Naive thymus-derived CD4-positive, alpha-beta T cell (primary cell): ENCODE measurements at regions not wholly inside any gene's neighbourhood (a gene's known extent, or its start where the extent isn't known, plus 50 kb on each side); places are given as distances from the start of the nearest gene placed in this dataset.

ENCODE experiments used
- ATAC-seq: fragments of 150-1000 bp; cut with Tn5 transposase; 2 replicates; pipeline ENCODE4 v1.10.0; 2021; ENCODE audit warnings: mild to moderate bottlenecking, moderate library complexity
- CTCF ChIA-PET: fragments of 350-600 bp; sonication (Branson Sonifier 250); formaldehyde crosslinking; loops from one replicate; lab custom pipeline; 2021; ENCODE audit warnings: antibody characterized with exemption; lab: Charles Lee
- POLR2A ChIA-PET: fragments of 350-600 bp; sonication (Branson Sonifier 250); formaldehyde crosslinking; loops from one replicate; lab custom pipeline; 2021; ENCODE audit warnings: antibody characterized with exemption, inconsistent platforms; lab: Charles Lee
- DNase-seq, 9 donors: peaks; one replicate each; pipeline versions ENCODE4 v3.0.0 to v3.0.0-alpha.2; 2020 to 2022; ENCODE audit warnings: mixed read lengths in 1 of 9
- H3K27ac ChIP-seq: one replicate; pipeline ENCODE4 v1.7.0; 2013; ENCODE audit warnings: mild to moderate bottlenecking, low read depth, low read length, moderate library complexity
- H3K27me3 ChIP-seq, 2 donors: one replicate each; pipeline ENCODE4 v1.7.0; 2013; ENCODE audit warnings: low read length in 2 of 2, mild to moderate bottlenecking in 2 of 2, moderate library complexity in 2 of 2; ENCODE audit not compliant: control insufficient read depth in 2 of 2, insufficient read depth in 2 of 2
- H3K36me3 ChIP-seq, 3 experiments: 1 replicate in 2 of 3; 2 replicates in 1 of 3; pipeline ENCODE4 v1.7.0; 2013; ENCODE audit warnings: low read length in 3 of 3, mild to moderate bottlenecking in 3 of 3, moderate library complexity in 1 of 3; ENCODE audit not compliant: insufficient read depth in 3 of 3, control insufficient read depth in 2 of 3
- H3K4me1 ChIP-seq, 2 donors: one replicate each; pipeline ENCODE4 v1.7.0; 2013; ENCODE audit warnings: low read length in 2 of 2, mild to moderate bottlenecking in 2 of 2, moderate library complexity in 1 of 2; ENCODE audit not compliant: control insufficient read depth in 2 of 2, insufficient read depth in 2 of 2
- H3K4me3 ChIP-seq: 2 replicates; pipeline ENCODE4 v1.7.0; 2013; ENCODE audit warnings: mild to moderate bottlenecking, low read length
- H3K9me3 ChIP-seq, 3 experiments: 1 replicate in 2 of 3; 2 replicates in 1 of 3; pipeline ENCODE4 v1.7.0; 2013; ENCODE audit warnings: low read length in 3 of 3; ENCODE audit not compliant: control insufficient read depth in 2 of 3
- H3K27ac Mint-ChIP-seq, 9 donors: one replicate each; pipeline ENCODE4 v1.8.0; 2020 to 2022; ENCODE audit warnings: mixed read lengths in 9 of 9, mild to moderate bottlenecking in 8 of 9, moderate library complexity in 5 of 9, inconsistent platforms in 2 of 9
- H3K27me3 Mint-ChIP-seq, 5 donors: one replicate each; pipeline ENCODE4 v1.8.0; 2021 to 2022; ENCODE audit warnings: mixed read lengths in 5 of 5, mild to moderate bottlenecking in 1 of 5
- H3K36me3 Mint-ChIP-seq, 5 donors: one replicate each; pipeline ENCODE4 v1.8.0; 2020 to 2022; ENCODE audit warnings: mixed read lengths in 5 of 5, mild to moderate bottlenecking in 3 of 5, inconsistent platforms in 1 of 5
- H3K4me1 Mint-ChIP-seq, 7 donors: one replicate each; pipeline ENCODE4 v1.8.0; 2020 to 2022; ENCODE audit warnings: mixed read lengths in 7 of 7, mild to moderate bottlenecking in 3 of 7, inconsistent platforms in 1 of 7
- H3K4me3 Mint-ChIP-seq, 10 donors: one replicate each; pipeline ENCODE4 v1.8.0; 2020 to 2022; ENCODE audit warnings: mild to moderate bottlenecking in 10 of 10, mixed read lengths in 10 of 10, moderate library complexity in 6 of 10, inconsistent platforms in 2 of 10
- H3K9me3 Mint-ChIP-seq, 11 donors: one replicate each; pipeline ENCODE4 v1.8.0; 2020 to 2022; ENCODE audit warnings: mixed read lengths in 11 of 11, mild to moderate bottlenecking in 4 of 11, inconsistent platforms in 1 of 11, moderate library complexity in 1 of 11
- intact Hi-C, 2 donors: fragments of 100-400 bp; cut with micrococcal nuclease; formaldehyde crosslinking; loops; one replicate each; pipeline ENCODE4 v1.15.1; 2023

DNA sequence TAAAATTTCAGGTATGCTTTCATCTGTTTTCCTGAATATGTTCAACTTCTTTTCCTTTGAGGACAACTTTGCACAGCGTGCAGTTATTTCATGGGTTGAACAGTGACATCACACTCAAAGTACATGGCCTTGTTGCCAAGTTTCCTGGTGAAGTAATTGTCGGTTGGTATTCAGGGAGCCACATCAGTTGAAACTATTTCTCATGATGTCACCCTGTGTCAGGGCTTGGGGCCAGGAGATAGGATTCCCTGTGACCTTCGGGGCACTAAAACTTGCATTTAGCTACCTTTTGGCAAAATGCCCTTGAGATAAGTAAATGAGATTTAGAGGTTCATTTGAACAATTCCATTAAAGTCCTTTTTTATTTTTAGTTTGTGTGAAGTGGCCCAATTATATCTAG, 383.9 kb downstream of the SH3GL2 start:
- H3K27ac ChIP-seq, result no peak overlapping the region
- H3K36me3 ChIP-seq, result no peaks in the 10 kb centered on the region
- ATAC-seq (no peak), DNase-seq (no peak)
- intact Hi-C loops, result no loop called here
- H3K4me3 ChIP-seq, result no peak overlapping the region
- Mint-ChIP-seq H3K4me1 (no peaks in the 10 kb centered on the region), H3K27ac (no peak overlapping the region), H3K4me3 (no peak overlapping the region), H3K27me3 (no peaks in the 10 kb centered on the region), H3K36me3 (no peaks in the 10 kb centered on the region), H3K9me3 (peaks cover 0 to 6% (median 0%) of the 10 kb centered on the region in 11 donors)
- no peaks in the 10 kb centered on the region for H3K9me3 ChIP-seq
- CTCF ChIA-PET, result no interaction called here
- H3K27me3 ChIP-seq, result no peaks in the 10 kb centered on the region
- POLR2A ChIA-PET, result no interaction called here
- H3K4me1 ChIP-seq, result no peaks in the 10 kb centered on the region

DNA sequence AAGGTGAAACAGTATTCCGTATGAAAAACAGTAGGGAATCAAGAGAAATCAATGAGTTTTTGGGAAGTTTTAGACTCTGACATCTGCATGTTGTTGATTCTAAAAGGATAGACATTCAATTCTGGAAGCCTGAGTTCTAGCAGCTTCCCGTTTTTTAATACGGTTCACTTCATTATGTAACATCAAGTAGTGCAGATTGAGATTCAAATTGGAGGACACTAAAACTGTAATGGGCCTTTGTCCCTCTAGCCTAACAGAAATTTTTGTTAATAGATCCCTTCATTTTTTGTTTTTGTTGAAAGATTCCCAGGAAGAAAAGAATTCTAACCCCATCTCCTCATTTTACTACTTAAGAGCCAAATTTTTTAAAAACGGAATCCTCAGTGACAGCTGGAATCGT, 384.6 kb downstream of the SH3GL2 start:
- H3K4me1 Mint-ChIP-seq, result no peaks in the 10 kb centered on the region
- H3K27me3 ChIP-seq, result no peaks in the 10 kb centered on the region
- CTCF ChIA-PET, result no interaction called here
- H3K4me1 ChIP-seq, result no peaks in the 10 kb centered on the region
- no peak overlapping the region for H3K27ac Mint-ChIP-seq
- DNase-seq (no peak), ATAC-seq (no peak)
- H3K9me3 Mint-ChIP-seq, result peaks cover 0 to 6% (median 0%) of the 10 kb centered on the region in 11 donors
- no peak overlapping the region for H3K27ac ChIP-seq
- H3K4me3 Mint-ChIP-seq, result no peak overlapping the region
- H3K36me3 ChIP-seq, result no peaks in the 10 kb centered on the region
- H3K4me3 ChIP-seq, result no peak overlapping the region
- POLR2A ChIA-PET, result no interaction called here
- H3K27me3 Mint-ChIP-seq, result no peaks in the 10 kb centered on the region
- intact Hi-C loops, result no loop called here
- no peaks in the 10 kb centered on the region for H3K9me3 ChIP-seq
- no peaks in the 10 kb centered on the region for H3K36me3 Mint-ChIP-seq

DNA sequence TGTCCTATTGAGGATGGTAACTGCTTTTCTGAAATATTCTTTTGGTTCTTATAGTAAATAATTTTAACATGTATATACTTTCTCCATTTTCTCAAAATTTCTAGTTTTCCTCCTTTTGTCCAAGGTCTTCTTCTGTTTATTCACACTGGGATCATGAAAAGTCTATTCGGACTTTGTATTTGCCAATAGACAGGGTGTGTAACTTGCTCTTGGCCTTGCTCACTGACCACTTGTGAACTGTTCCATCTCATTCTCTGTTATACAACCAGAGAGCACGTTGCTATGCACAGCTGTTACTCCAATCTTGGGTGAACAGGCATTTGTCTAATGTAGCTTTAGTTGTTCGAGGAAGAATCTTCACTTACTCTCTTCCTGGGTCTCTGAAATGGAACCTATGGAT, 388.9 kb downstream of the SH3GL2 start:
- Histone ChIP-seq H3K27me3 (no peaks in the 10 kb centered on the region), H3K4me1 (no peaks in the 10 kb centered on the region), H3K9me3 (no peaks in the 10 kb centered on the region), H3K27ac (no peak overlapping the region), H3K4me3 (no peak overlapping the region), H3K36me3 (no peaks in the 10 kb centered on the region)
- no peak overlapping the region for H3K4me3 Mint-ChIP-seq
- CTCF ChIA-PET, result no interaction called here
- ATAC-seq (no peak), DNase-seq (no peak)
- no peaks in the 10 kb centered on the region for H3K36me3 Mint-ChIP-seq
- H3K4me1 Mint-ChIP-seq, result no peaks in the 10 kb centered on the region
- H3K9me3 Mint-ChIP-seq, result peaks cover 0 to 10% (median 0%) of the 10 kb centered on the region in 11 donors
- H3K27me3 Mint-ChIP-seq, result no peaks in the 10 kb centered on the region
- POLR2A ChIA-PET, result no interaction called here
- no peak overlapping the region for H3K27ac Mint-ChIP-seq
- intact Hi-C loops, result no loop called here

GRCh38 chr9:17969232-17969631, 390.4 kb downstream of the SH3GL2 start:
- Histone ChIP-seq H3K36me3 (no peaks in the 10 kb centered on the region), H3K27ac (no peak overlapping the region), H3K4me1 (no peaks in the 10 kb centered on the region), H3K9me3 (no peaks in the 10 kb centered on the region), H3K4me3 (no peak overlapping the region), H3K27me3 (no peaks in the 10 kb centered on the region)
- Mint-ChIP-seq H3K9me3 (peaks cover under 1 to 10% (median 2%) of the 10 kb centered on the region in 11 donors), H3K4me1 (no peaks in the 10 kb centered on the region), H3K4me3 (no peak overlapping the region), H3K27ac (no peak overlapping the region), H3K36me3 (no peaks in the 10 kb centered on the region), H3K27me3 (no peaks in the 10 kb centered on the region)
- CTCF ChIA-PET, result no interaction called here
- POLR2A ChIA-PET, result no interaction called here
- intact Hi-C loops, result no loop called here
- no peak for DNase-seq
- no peak for ATAC-seq

DNA sequence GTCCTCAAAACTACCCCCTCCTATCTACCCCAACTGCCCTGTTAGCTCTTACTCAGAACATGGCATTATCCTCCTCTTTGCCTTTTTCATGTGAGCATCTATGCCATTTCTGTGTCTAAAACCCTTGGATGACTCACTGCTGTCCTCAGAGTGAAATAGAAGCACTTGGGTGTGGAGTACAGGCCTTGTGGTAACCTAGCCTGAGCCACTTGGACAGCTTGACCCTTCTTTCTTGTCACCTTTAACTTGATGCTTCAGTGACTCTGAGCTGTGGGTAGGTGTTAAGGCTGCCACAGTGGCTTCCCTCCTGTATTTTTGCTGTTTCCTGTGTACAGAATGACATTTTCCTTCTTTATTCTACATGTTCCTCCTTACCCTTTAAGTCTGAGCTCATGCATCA, 391.4 kb downstream of the SH3GL2 start:
- Mint-ChIP-seq H3K4me3 (no peak overlapping the region), H3K4me1 (no peaks in the 10 kb centered on the region), H3K27ac (no peak overlapping the region), H3K9me3 (peaks cover 2 to 15% (median 9%) of the 10 kb centered on the region in 11 donors), H3K27me3 (no peaks in the 10 kb centered on the region), H3K36me3 (no peaks in the 10 kb centered on the region)
- Histone ChIP-seq H3K36me3 (no peaks in the 10 kb centered on the region), H3K27me3 (no peaks in the 10 kb centered on the region), H3K9me3 (no peaks in the 10 kb centered on the region), H3K27ac (no peak overlapping the region), H3K4me3 (no peak overlapping the region), H3K4me1 (no peaks in the 10 kb centered on the region)
- CTCF ChIA-PET, result no interaction called here
- intact Hi-C loops, result no loop called here
- ATAC-seq (no peak), DNase-seq (no peak)
- POLR2A ChIA-PET, result no interaction called here

- H3K27ac Mint-ChIP-seq, result no peak overlapping the region
- CTCF ChIA-PET, result no interaction called here
- peaks cover 10 to 65% (median 27%) of the 10 kb centered on the region in 11 donors for H3K9me3 Mint-ChIP-seq
Observed at GRCh38 chr9:17978773-17979172, 399.9 kb downstream of the SH3GL2 start.

GRCh38 chr9:17986595-17986994, 407.7 kb downstream of the SH3GL2 start:
- Mint-ChIP-seq H3K27ac (no peak overlapping the region), H3K4me1 (no peaks in the 10 kb centered on the region), H3K4me3 (no peak overlapping the region), H3K27me3 (no peaks in the 10 kb centered on the region), H3K36me3 (peaks cover 0 to 4% (median 0%) of the 10 kb centered on the region in 5 donors), H3K9me3 (peaks cover 0 to 8% (median 3%) of the 10 kb centered on the region in 11 donors)
- DNase-seq (no peak), ATAC-seq (no peak)
- H3K27ac ChIP-seq, result no peak overlapping the region
- CTCF ChIA-PET, result no interaction called here
- no peak overlapping the region for H3K4me3 ChIP-seq
- H3K27me3 ChIP-seq, result no peaks in the 10 kb centered on the region
- intact Hi-C loops, result no loop called here
- H3K4me1 ChIP-seq, result no peaks in the 10 kb centered on the region
- POLR2A ChIA-PET, result no interaction called here
- peaks cover 0 to under 1% (median 0%) of the 10 kb centered on the region in 3 experiments for H3K9me3 ChIP-seq
- no peaks in the 10 kb centered on the region for H3K36me3 ChIP-seq

More at GRCh38 chr9:17978773-17979172, 399.9 kb downstream of the SH3GL2 start:
- DNase-seq, result no peak
- intact Hi-C loops, result no loop called here
- H3K27me3 ChIP-seq, result no peaks in the 10 kb centered on the region
- H3K4me1 Mint-ChIP-seq, result no peaks in the 10 kb centered on the region
- no peaks in the 10 kb centered on the region for H3K36me3 ChIP-seq
- peaks cover 0 to 16% (median 4%) of the 10 kb centered on the region in 3 experiments for H3K9me3 ChIP-seq
- no peaks in the 10 kb centered on the region for H3K27me3 Mint-ChIP-seq
- ATAC-seq, result no peak
- no peak overlapping the region for H3K4me3 Mint-ChIP-seq
- H3K36me3 Mint-ChIP-seq, result peaks cover 0 to 11% (median 0%) of the 10 kb centered on the region in 5 donors
- H3K27ac ChIP-seq, result no peak overlapping the region
- POLR2A ChIA-PET, result no interaction called here
- no peak overlapping the region for H3K4me3 ChIP-seq
- H3K4me1 ChIP-seq, result no peaks in the 10 kb centered on the region
